SK-N-SH (cell line): ENCODE measurements at regions not wholly inside any gene's neighbourhood (a gene's known extent, or its start where the extent isn't known, plus 50 kb on each side); places are given as distances from the start of the nearest gene placed in this dataset.

Source experiments
- CTCF ChIA-PET: fragments of 300-600, 350-600 bp; formaldehyde crosslinking; extraction: SDS; loops from one replicate; lab custom pipeline; 2021; lab: Yijun Ruan, JAX
- POLR2A ChIA-PET: fragments of 350-600 bp; sonication (Branson Sonifier 250); formaldehyde crosslinking; extraction: SDS; loops from one replicate; lab custom pipeline; 2020; ENCODE audit warnings: antibody characterized with exemption, inconsistent platforms; lab: Yijun Ruan, JAX
- DNase-seq: peaks from one replicate; pipeline ENCODE4 v3.0.0; 2012
- H2AFZ ChIP-seq: fragments of 200-600 bp; sonication (generic); 2 replicates; pipeline ENCODE4 v1.8.1; 2016; ENCODE audit warnings: antibody characterized with exemption, mild to moderate bottlenecking, low read depth
- H3F3A ChIP-seq: fragments of 200-600 bp; sonication (generic); replicated peaks from 2 replicates; pipeline ENCODE3; 2016; ENCODE audit warnings: antibody characterized with exemption, mild to moderate bottlenecking; ENCODE audit not compliant: insufficient read depth
- H3K27ac ChIP-seq, 2 experiments: fragments of 200-500 bp in 1 of 2; fragments of 200-600 bp in 1 of 2; sonication (Bioruptor generic) in 1 of 2; sonication (generic), shearing (Covaris generic) in 1 of 2; 2 replicates each; pipeline versions ENCODE4 v1.5.1 to v1.6.1; 2014 to 2016; ENCODE audit warnings: low read depth in 2 of 2, inconsistent platforms in 1 of 2, low read length in 1 of 2, mild to moderate bottlenecking in 1 of 2, mixed read lengths in 1 of 2
- H3K27me3 ChIP-seq: fragments of 200-600 bp; sonication (generic), shearing (Covaris generic); 2 replicates; pipeline ENCODE4 v1.6.1; 2016; ENCODE audit warnings: mixed run types; ENCODE audit not compliant: insufficient read depth
- H3K36me3 ChIP-seq, 2 experiments: fragments of 200-500 bp in 1 of 2; fragments of 200-600 bp in 1 of 2; sonication (Bioruptor generic) in 1 of 2; sonication (generic) in 1 of 2; replicated peaks in 1 of 2; 2 replicates each; pipeline versions ENCODE3 to v1.5.1; 2014 to 2016; ENCODE audit warnings: low read length in 1 of 2, mild to moderate bottlenecking in 1 of 2; ENCODE audit not compliant: insufficient read depth in 2 of 2, control insufficient read depth in 1 of 2
- H3K4me1 ChIP-seq, 2 experiments: fragments of 200-500 bp in 1 of 2; fragments of 200-600 bp in 1 of 2; sonication (Bioruptor generic) in 1 of 2; sonication (generic), shearing (Covaris generic) in 1 of 2; 2 replicates each; pipeline versions ENCODE4 v1.5.1 to v1.6.1; 2014 to 2016; ENCODE audit warnings: low read depth in 1 of 2, low read length in 1 of 2, mixed run types in 1 of 2; ENCODE audit not compliant: insufficient read depth in 2 of 2, control insufficient read depth in 1 of 2
- H3K4me2 ChIP-seq: fragments of 200-600 bp; sonication (generic), shearing (Covaris generic); 2 replicates; pipeline ENCODE4 v1.6.1; 2017; ENCODE audit warnings: mixed run types
- H3K4me3 ChIP-seq, 2 experiments: fragments of 200-500 bp in 1 of 2; fragments of 200-600 bp in 1 of 2; sonication (Bioruptor generic) in 1 of 2; sonication (generic), shearing (Covaris generic) in 1 of 2; 2 replicates each; pipeline versions ENCODE4 v1.5.1 to v1.8.1; 2014 to 2016; ENCODE audit warnings: low read depth in 2 of 2, inconsistent platforms in 1 of 2, low read length in 1 of 2, mild to moderate bottlenecking in 1 of 2, mixed read lengths in 1 of 2, moderate library complexity in 1 of 2
- H3K79me2 ChIP-seq: fragments of 200-600 bp; sonication (generic); 2 replicates; pipeline ENCODE4 v1.8.1; 2017; ENCODE audit warnings: mild to moderate bottlenecking; ENCODE audit not compliant: insufficient read depth
- H3K9ac ChIP-seq: fragments of 200-600 bp; sonication (generic); 2 replicates; pipeline ENCODE4 v1.6.1; 2017; ENCODE audit warnings: mixed run types
- H3K9me2 ChIP-seq: fragments of 200-600 bp; sonication (generic); 2 replicates; pipeline ENCODE4 v1.6.1; 2017; ENCODE audit warnings: mixed run types
- H3K9me3 ChIP-seq: fragments of 200-600 bp; sonication (generic); 2 replicates; pipeline ENCODE4 v1.6.1; 2017; ENCODE audit warnings: mixed run types, mild to moderate bottlenecking, moderate library complexity
- H4K20me1 ChIP-seq: fragments of 200-600 bp; sonication (generic); 2 replicates; pipeline ENCODE4 v1.6.1; 2017; ENCODE audit warnings: mild to moderate bottlenecking, mixed run types; ENCODE audit not compliant: insufficient read depth
- EP300 ChIP-seq, 2 experiments: IDR thresholded peaks; 2 replicates each; pipeline versions ENCODE4 v1.4.0 to v1.6.1; 2012; ENCODE audit warnings: borderline replicate concordance in 1 of 2, low read depth in 1 of 2, low read length in 1 of 2
- FOXJ3 ChIP-seq: sonication (generic); formaldehyde crosslinking; IDR thresholded peaks from 2 replicates; pipeline ENCODE4 v1.5.1; 2020; ENCODE audit warnings: mild to moderate bottlenecking, missing genetic modification reagents
- FOXM1 ChIP-seq: IDR thresholded peaks from 2 replicates; pipeline ENCODE4 v1.4.0; 2012; ENCODE audit warnings: low read depth, mild to moderate bottlenecking
- GABPA ChIP-seq: IDR thresholded peaks from 2 replicates; pipeline ENCODE4 v1.4.0; 2012; ENCODE audit warnings: low read depth, mild to moderate bottlenecking
- GATA2 ChIP-seq: sonication (generic); formaldehyde crosslinking; IDR thresholded peaks from 2 replicates; pipeline ENCODE4 v1.5.0; 2020; ENCODE audit warnings: mild to moderate bottlenecking, missing genetic modification reagents
- NFIC ChIP-seq: IDR thresholded peaks from 2 replicates; pipeline ENCODE4 v1.4.0; 2012; ENCODE audit warnings: borderline replicate concordance
- NRF1 ChIP-seq: IDR thresholded peaks from 2 replicates; pipeline ENCODE4 v1.6.1; 2012; ENCODE audit warnings: low read depth, mild to moderate bottlenecking, low read length
- RAD21 ChIP-seq: IDR thresholded peaks from 2 replicates; pipeline ENCODE4 v1.6.1; 2012; ENCODE audit warnings: mild to moderate bottlenecking, low read length
- REST ChIP-seq: IDR thresholded peaks from 2 replicates; pipeline ENCODE4 v1.6.1; 2012; ENCODE audit warnings: mild to moderate bottlenecking, low read depth, low read length, moderate library complexity
- RXRA ChIP-seq: IDR thresholded peaks from 2 replicates; pipeline ENCODE4 v1.4.0; 2012; ENCODE audit warnings: low read depth, mild to moderate bottlenecking, borderline replicate concordance
- SIN3A ChIP-seq: IDR thresholded peaks from 2 replicates; pipeline ENCODE4 v1.6.1; 2012; ENCODE audit warnings: low read depth, mild to moderate bottlenecking, low read length, moderate library complexity, borderline replicate concordance
- TCF12 ChIP-seq: IDR thresholded peaks from 2 replicates; pipeline ENCODE4 v1.4.0; 2012
- WGBS: methylation state at CpG from one replicate; pipeline ENCODE4 v1.1.6; 2017; ENCODE audit warnings: low lambda C conversion rate; 5-methylcytosine and 5-hydroxymethylcytosine counted together
- TF ChIP-seq, protein P1 (sequence below): IDR thresholded peaks from 2 replicates; pipeline ENCODE4 v1.4.0; 2012; ENCODE audit warnings: low read depth, borderline replicate concordance
- TF ChIP-seq, protein P2 (sequence below): fragments of 150-350 bp; IDR thresholded peaks from 2 replicates; pipeline ENCODE4 v1.6.1; 2016; ENCODE audit warnings: mild to moderate bottlenecking, low read depth, low read length
- TF ChIP-seq, protein P3 (sequence below): fragments of 150-350 bp; IDR thresholded peaks from 2 replicates; pipeline ENCODE4 v1.6.1; 2017; ENCODE audit warnings: antibody characterized with exemption, low read length, low read depth, borderline replicate concordance
- TF ChIP-seq, protein P4 (sequence below): fragments of 200-600 bp; sonication (generic); IDR thresholded peaks from 2 replicates; pipeline ENCODE4 v1.6.1; 2017; ENCODE audit warnings: antibody characterized with exemption, mild to moderate bottlenecking, moderate library complexity

DNA sequence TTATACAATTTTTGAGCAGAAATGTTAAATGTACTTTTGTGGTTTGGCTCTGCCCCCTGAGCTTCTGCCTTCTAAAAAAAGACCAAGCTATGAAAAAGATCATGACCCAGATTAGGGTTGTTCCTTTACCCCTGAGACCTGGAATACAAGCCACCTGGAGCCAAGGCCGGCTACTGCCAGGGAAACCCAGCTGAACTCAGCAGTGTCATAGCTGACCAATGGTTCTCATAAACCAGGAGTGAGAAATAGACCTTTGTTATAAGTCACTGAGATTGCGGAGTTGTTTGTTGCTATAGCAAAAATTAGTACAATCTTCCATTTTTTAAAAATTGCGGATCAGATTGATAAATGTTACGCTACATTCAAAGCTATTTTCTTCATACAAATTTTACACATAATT lies 1261.7 kb downstream of the ROBO1 start:
- Histone ChIP-seq H3F3A (no peaks in the 10 kb centered on the region), H3K9ac (no peak overlapping the region), H3K4me2 (no peak overlapping the region), H3K4me3 (no peak overlapping the region), H3K4me1 (no peaks in the 10 kb centered on the region), H4K20me1 (no peaks in the 10 kb centered on the region), H3K27me3 (no peaks in the 10 kb centered on the region), H3K9me2 (no peaks in the 10 kb centered on the region), H3K79me2 (no peaks in the 10 kb centered on the region), H2AFZ (no peak overlapping the region), H3K36me3 (no peaks in the 10 kb centered on the region), H3K9me3 (no peaks in the 10 kb centered on the region), H3K27ac (no peak overlapping the region)
- CTCF ChIA-PET = no interaction called here
- no peak for DNase-seq
- WGBS = 80% methylated on average over 4 of the region's 4 CpGs
- POLR2A ChIA-PET = no interaction called here
- TF ChIP-seq RAD21 = no peak
- TF ChIP-seq, protein P1, sequence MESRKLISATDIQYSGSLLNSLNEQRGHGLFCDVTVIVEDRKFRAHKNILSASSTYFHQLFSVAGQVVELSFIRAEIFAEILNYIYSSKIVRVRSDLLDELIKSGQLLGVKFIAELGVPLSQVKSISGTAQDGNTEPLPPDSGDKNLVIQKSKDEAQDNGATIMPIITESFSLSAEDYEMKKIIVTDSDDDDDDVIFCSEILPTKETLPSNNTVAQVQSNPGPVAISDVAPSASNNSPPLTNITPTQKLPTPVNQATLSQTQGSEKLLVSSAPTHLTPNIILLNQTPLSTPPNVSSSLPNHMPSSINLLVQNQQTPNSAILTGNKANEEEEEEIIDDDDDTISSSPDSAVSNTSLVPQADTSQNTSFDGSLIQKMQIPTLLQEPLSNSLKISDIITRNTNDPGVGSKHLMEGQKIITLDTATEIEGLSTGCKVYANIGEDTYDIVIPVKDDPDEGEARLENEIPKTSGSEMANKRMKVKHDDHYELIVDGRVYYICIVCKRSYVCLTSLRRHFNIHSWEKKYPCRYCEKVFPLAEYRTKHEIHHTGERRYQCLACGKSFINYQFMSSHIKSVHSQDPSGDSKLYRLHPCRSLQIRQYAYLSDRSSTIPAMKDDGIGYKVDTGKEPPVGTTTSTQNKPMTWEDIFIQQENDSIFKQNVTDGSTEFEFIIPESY = no peak
- no peak for TF ChIP-seq GABPA
- TF ChIP-seq REST = no peak
- TF ChIP-seq, protein P2, sequence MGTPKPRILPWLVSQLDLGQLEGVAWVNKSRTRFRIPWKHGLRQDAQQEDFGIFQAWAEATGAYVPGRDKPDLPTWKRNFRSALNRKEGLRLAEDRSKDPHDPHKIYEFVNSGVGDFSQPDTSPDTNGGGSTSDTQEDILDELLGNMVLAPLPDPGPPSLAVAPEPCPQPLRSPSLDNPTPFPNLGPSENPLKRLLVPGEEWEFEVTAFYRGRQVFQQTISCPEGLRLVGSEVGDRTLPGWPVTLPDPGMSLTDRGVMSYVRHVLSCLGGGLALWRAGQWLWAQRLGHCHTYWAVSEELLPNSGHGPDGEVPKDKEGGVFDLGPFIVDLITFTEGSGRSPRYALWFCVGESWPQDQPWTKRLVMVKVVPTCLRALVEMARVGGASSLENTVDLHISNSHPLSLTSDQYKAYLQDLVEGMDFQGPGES = no peak
- no peak for TF ChIP-seq TCF12
- TF ChIP-seq FOXJ3 (CRISPR knock-in tag) = no peak
- TF ChIP-seq EP300 (IDR thresholded peaks at IDR 0.05; ENCODE audit: borderline replicate concordance in 1 of 2, low read depth in 1 of 2, low read length in 1 of 2) = no peak
- no peak for TF ChIP-seq NFIC
- no peak for TF ChIP-seq SIN3A
- no peak for TF ChIP-seq RXRA
- no peak for TF ChIP-seq NRF1
- TF ChIP-seq, protein P3, sequence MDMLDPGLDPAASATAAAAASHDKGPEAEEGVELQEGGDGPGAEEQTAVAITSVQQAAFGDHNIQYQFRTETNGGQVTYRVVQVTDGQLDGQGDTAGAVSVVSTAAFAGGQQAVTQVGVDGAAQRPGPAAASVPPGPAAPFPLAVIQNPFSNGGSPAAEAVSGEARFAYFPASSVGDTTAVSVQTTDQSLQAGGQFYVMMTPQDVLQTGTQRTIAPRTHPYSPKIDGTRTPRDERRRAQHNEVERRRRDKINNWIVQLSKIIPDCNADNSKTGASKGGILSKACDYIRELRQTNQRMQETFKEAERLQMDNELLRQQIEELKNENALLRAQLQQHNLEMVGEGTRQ = no peak
- no peak for TF ChIP-seq FOXM1
- TF ChIP-seq, protein P4, sequence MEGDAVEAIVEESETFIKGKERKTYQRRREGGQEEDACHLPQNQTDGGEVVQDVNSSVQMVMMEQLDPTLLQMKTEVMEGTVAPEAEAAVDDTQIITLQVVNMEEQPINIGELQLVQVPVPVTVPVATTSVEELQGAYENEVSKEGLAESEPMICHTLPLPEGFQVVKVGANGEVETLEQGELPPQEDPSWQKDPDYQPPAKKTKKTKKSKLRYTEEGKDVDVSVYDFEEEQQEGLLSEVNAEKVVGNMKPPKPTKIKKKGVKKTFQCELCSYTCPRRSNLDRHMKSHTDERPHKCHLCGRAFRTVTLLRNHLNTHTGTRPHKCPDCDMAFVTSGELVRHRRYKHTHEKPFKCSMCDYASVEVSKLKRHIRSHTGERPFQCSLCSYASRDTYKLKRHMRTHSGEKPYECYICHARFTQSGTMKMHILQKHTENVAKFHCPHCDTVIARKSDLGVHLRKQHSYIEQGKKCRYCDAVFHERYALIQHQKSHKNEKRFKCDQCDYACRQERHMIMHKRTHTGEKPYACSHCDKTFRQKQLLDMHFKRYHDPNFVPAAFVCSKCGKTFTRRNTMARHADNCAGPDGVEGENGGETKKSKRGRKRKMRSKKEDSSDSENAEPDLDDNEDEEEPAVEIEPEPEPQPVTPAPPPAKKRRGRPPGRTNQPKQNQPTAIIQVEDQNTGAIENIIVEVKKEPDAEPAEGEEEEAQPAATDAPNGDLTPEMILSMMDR = no peak
- no peak for TF ChIP-seq GATA2 (CRISPR knock-in tag)
- TF ChIP-seq, all 33 proteins: peak for 0
